ENCODE measurements at regions not wholly inside any gene's neighbourhood (a gene's known extent, or its start where the extent isn't known, plus 50 kb on each side); places are given as distances from the start of the nearest gene placed in this dataset.

DNA sequence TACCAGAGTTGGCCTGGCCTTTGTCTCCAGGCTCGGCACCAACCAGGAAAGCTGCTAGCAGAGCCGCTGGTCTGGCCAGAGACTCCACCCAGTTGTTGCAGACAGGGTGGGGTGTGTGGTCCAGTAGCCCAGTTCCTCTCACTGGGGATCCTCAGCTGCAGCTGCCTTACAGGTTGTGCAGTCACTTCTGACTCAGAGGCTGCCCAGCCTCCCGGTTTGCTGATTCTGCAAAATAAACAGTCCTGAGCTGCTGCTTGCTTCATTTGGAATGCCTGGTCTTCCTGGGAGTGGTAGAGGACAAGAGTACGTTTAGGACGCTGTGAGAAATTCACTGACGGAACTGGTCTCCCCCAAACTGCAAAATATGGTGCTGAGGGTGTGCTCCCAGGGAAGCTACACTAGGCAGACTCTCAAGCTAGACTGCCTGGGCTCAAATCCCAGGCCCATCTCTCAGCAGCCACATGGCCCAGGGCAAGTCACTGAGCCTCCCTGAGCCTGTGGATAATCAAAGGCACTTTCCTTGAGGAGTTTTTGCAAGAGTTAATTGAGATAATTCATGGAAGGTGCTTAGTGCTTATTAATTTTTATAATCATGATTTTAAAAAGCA lies 246.1 kb downstream of the TFAP2C start:
- TF ChIP-seq POLR2A (IDR thresholded peaks at IDR 0.05) (no peak), CTCF (IDR thresholded peaks at IDR 0.05) (no peak)
- Histone ChIP-seq H3K36me3 (replicated peaks in 1 of 2; ENCODE audit: insufficient read depth in 1 of 2, low read depth in 2 of 2) (no peaks in the 10 kb centered on the region), H3K4me3 (no peak overlapping the region), H3K9me3 (no peaks in the 10 kb centered on the region), H3K27me3 (no peaks in the 10 kb centered on the region), H3K27ac (no peak overlapping the region), H3K4me1 (no peaks in the 10 kb centered on the region)
- intact Hi-C loops (cut with DNase I) = no loop called here
- ATAC-seq = no peak
- 10 to 21% methylated on average over 4 to 6 of the region's 6 CpGs for WGBS, 2 donors
- DNase-seq = peak in 2 of 4 donors; percentile 14 to 35

DNA sequence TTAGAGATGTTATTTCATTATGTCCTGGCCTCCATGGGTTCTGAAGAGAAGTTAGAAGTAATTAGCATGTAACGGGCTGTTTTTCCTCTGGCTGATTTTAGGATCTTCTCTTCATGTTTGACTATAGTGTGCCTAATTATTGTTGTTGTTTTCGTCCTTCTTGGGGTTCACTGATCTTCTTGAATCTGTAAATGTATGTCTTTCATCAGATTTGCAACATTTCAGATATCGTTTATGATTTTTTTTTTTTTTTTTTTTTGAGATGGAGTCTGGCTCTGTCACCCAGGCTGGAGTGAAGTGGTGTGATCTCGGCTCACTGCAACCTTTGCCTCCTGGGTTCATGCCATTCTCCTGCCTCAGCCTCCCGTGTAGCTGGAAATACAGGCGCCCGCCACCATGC lies 246.7 kb downstream of the TFAP2C start:
- no peak for TF ChIP-seq POLR2A (IDR thresholded peaks at IDR 0.05)
- TF ChIP-seq CTCF (IDR thresholded peaks at IDR 0.05) = no peak
- ATAC-seq = no peak
- Histone ChIP-seq H3K36me3 (replicated peaks in 1 of 2; ENCODE audit: insufficient read depth in 1 of 2, low read depth in 2 of 2) (no peaks in the 10 kb centered on the region), H3K4me3 (no peak overlapping the region), H3K27me3 (no peaks in the 10 kb centered on the region), H3K27ac (no peak overlapping the region), H3K9me3 (no peaks in the 10 kb centered on the region), H3K4me1 (no peaks in the 10 kb centered on the region)
- WGBS, 2 donors = 81 to 88% methylated on average over 7 of the region's 7 CpGs
- no peak for DNase-seq
- intact Hi-C loops (cut with DNase I) = no loop called here

DNA sequence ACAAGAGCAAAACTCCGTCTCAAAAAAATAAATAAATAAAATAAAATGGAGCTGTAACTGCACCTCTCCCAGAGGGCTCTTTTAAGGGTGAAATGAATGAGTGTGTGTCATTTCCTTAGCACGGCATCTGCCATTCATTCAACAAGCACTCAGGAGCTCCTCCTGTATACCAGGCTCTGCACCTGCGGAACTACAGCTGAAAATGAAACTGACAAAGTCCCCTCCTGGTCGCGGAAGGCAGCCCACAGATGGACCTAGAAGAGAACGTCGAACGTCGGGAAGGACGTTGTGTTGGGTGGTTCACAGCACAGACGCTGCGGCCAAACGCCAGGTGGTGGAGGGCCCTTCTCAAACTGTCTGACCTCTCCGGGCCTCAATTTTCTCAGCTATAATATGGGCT lies 256.4 kb downstream of the TFAP2C start:
- ATAC-seq (no peak), DNase-seq (no peak)
- no peaks in the 10 kb centered on the region for H3K9me3 ChIP-seq
- no peak overlapping the region for H3K27ac ChIP-seq
- WGBS, 2 donors = 70 to 93% methylated on average over 14 of the region's 14 CpGs
- no peaks in the 10 kb centered on the region for H3K36me3 ChIP-seq (replicated peaks in 1 of 2; ENCODE audit: insufficient read depth in 1 of 2, low read depth in 2 of 2)
- H3K4me3 ChIP-seq = no peak overlapping the region
- TF ChIP-seq CTCF (IDR thresholded peaks at IDR 0.05) = no peak
- no peak for TF ChIP-seq POLR2A (IDR thresholded peaks at IDR 0.05)
- H3K27me3 ChIP-seq = no peaks in the 10 kb centered on the region
- H3K4me1 ChIP-seq = no peaks in the 10 kb centered on the region
- intact Hi-C loops (cut with DNase I) = no loop called here

- no peak overlapping the region for H3K27ac ChIP-seq
- no peak overlapping the region for H3K4me3 ChIP-seq
- no peaks in the 10 kb centered on the region for H3K27me3 ChIP-seq
- no peaks in the 10 kb centered on the region for H3K4me1 ChIP-seq
- H3K36me3 ChIP-seq (replicated peaks in 1 of 2; ENCODE audit: insufficient read depth in 1 of 2, low read depth in 2 of 2) = no peaks in the 10 kb centered on the region
- ATAC-seq (no peak), DNase-seq (no peak)
- intact Hi-C loops (cut with DNase I) = no loop called here
- no peaks in the 10 kb centered on the region for H3K9me3 ChIP-seq
- no peak for TF ChIP-seq CTCF (IDR thresholded peaks at IDR 0.05)
- no peak for TF ChIP-seq POLR2A (IDR thresholded peaks at IDR 0.05)
- WGBS, 2 donors = 74 to 76% methylated on average over 9 to 11 of the region's 11 CpGs
These were observed 260.9 kb downstream of the TFAP2C start for GRCh38 chr20:56890011-56890410.

GRCh38 chr20:56893226-56893917 lies 264.3 kb downstream of the TFAP2C start:
- 28 to 63% methylated on average over 8 of the region's 8 CpGs for WGBS, 2 donors
- Histone ChIP-seq H3K4me1 (no peaks in the 10 kb centered on the region), H3K36me3 (replicated peaks in 1 of 2; ENCODE audit: insufficient read depth in 1 of 2, low read depth in 2 of 2) (no peaks in the 10 kb centered on the region), H3K27me3 (no peaks in the 10 kb centered on the region), H3K4me3 (no peak overlapping the region), H3K9me3 (no peaks in the 10 kb centered on the region), H3K27ac (no peak overlapping the region)
- intact Hi-C loops (cut with DNase I) = no loop called here
- peak in 2 of 4 donors; percentile 30 to 31 for DNase-seq
- TF ChIP-seq POLR2A (IDR thresholded peaks at IDR 0.05) (no peak), CTCF (IDR thresholded peaks at IDR 0.05) (no peak)
- no peak for ATAC-seq
